Right lobe of liver (tissue), 4 donors: ENCODE measurements at regions not wholly inside any gene's neighbourhood (a gene's known extent, or its start where the extent isn't known, plus 50 kb on each side); places are given as distances from the start of the nearest gene placed in this dataset.
A peak's percentile ranks its signal among the peaks of the same experiment; 100 is the strongest.

Experiments used
- CTCF ChIP-seq, 4 donors: fragments of 200-600 bp in 3 of 4; fragments of 450-650 bp in 1 of 4; IDR thresholded peaks; one replicate each; pipeline versions ENCODE4 v1.5.1 to v1.8.0; 2016 to 2022; ENCODE audit warnings: antibody characterized with exemption in 4 of 4, mild to moderate bottlenecking in 2 of 4
- POLR2A ChIP-seq: fragments of 450-650 bp; IDR thresholded peaks from one replicate; pipeline ENCODE4 v1.6.1; 2017; ENCODE audit warnings: antibody characterized with exemption, mild to moderate bottlenecking
- donor health status: DM: no; HTN: no; CAD: no.
- donor health status: DM: no; HTN: no; CAD: no.
- donor health status: DM: no; HTN: yes; CAD: no.

GRCh38 chr16:52068447-52069074, 478.4 kb downstream of the TOX3 start:
- peak; percentile 36 to 51 (median 46) for TF ChIP-seq CTCF (IDR thresholded peaks at IDR 0.05)
- TF ChIP-seq POLR2A: no peak
